GM12872 (cell line): ENCODE measurements at regions not wholly inside any gene's neighbourhood (a gene's known extent, or its start where the extent isn't known, plus 50 kb on each side); places are given as distances from the start of the nearest gene placed in this dataset.

Source experiments
- TF ChIP-seq, protein P1 (sequence below): IDR thresholded peaks from 3 replicates; pipeline ENCODE4 v1.5.1; 2011; ENCODE audit warnings: low read depth, mild to moderate bottlenecking, low read length, moderate library complexity; ENCODE audit not compliant: insufficient read depth

DNA sequence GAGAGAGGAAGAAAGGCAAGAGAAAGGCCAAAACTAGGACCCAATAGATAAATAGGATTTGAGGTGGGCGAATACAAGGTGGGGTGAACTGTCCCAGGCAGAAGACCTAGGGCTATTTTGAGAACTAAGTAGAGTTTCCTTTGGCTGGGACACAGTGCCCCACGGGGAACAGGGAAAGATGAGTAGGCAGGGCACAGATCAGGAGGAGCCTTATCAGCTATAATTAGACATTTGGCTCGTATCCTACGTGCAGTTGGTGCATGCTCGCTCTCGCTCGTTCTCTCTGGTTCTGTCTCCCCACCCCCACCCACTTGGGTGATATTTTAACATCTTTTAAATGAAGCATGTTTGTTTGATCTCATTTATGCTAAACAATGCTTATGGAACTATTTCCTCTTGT lies 235.0 kb upstream of the JUN start:
- TF ChIP-seq, protein P1, sequence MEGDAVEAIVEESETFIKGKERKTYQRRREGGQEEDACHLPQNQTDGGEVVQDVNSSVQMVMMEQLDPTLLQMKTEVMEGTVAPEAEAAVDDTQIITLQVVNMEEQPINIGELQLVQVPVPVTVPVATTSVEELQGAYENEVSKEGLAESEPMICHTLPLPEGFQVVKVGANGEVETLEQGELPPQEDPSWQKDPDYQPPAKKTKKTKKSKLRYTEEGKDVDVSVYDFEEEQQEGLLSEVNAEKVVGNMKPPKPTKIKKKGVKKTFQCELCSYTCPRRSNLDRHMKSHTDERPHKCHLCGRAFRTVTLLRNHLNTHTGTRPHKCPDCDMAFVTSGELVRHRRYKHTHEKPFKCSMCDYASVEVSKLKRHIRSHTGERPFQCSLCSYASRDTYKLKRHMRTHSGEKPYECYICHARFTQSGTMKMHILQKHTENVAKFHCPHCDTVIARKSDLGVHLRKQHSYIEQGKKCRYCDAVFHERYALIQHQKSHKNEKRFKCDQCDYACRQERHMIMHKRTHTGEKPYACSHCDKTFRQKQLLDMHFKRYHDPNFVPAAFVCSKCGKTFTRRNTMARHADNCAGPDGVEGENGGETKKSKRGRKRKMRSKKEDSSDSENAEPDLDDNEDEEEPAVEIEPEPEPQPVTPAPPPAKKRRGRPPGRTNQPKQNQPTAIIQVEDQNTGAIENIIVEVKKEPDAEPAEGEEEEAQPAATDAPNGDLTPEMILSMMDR, result no peak

GRCh38 chr1:59020151-59020997 lies 236.5 kb upstream of the JUN start:
- TF ChIP-seq, protein P1, result no peak

GRCh38 chr1:59022199-59022598 lies 238.4 kb upstream of the JUN start:
- TF ChIP-seq, protein P1, result no peak

DNA sequence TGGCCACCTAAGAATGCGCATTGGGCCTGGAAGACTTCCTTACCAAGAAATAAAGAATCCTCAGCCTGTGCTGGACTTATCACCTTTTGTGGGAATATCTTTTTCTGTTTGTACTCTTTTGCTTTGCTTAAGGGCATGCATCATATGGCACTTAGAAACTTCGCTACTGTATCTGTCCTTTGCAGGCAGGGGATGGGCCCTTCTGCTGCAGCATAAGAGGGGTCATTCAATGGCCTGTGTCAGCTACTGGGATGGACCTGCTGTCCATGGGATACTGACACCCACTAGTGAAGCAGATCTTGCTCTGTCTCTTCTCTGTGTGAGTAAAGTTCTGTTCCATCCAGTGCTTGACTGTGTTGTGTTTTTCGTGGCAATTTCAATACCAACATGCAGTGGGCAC lies 239.0 kb upstream of the JUN start:
- TF ChIP-seq, protein P1, result no peak

DNA sequence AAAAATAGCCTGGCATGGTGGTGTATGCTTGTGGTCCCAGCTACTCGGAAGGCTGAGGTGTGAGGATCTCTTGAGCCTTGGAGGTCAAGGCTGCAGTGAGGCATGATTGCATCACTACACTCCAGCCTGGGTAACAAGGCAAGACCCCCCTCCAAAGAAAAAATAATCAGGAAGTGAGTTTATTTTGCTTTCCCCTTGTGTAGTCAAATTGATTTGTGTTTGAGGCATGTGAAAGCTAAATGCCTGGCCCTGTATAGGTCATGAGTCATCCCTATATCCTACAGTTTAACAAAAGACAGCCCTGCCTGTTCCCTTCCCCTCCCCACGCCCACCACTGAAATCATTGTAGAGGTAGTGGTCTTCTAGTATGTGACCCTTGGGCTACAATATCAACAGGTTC lies 241.4 kb upstream of the JUN start:
- TF ChIP-seq, protein P1, result no peak

GRCh38 chr1:59025898-59026426 lies 242.1 kb upstream of the JUN start:
- TF ChIP-seq, protein P1, result no peak

DNA sequence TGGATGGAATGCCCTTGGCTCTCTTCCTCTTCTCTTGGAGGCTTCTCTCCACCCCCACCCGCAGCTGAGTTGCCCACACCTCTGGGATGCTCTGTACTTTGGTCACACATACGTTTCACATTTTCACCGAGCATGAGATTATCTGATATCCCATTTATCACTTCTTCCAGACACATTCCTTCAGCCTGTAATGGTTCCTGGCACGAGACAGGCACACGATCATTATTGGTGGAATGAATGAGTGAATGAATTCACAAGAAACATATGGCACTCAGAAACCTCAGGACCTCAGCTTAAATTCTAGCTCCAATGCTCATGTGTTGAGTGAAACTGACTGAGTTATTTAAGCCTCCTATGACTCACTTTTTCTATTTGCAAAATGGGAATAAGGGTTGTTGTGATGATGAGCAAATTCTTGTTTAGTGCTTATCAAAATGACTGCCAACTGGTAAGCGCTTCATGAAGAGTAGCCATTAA lies 242.7 kb upstream of the JUN start:
- TF ChIP-seq, protein P1, result no peak
